CD14-positive monocyte (primary cell): ENCODE measurements at regions not wholly inside any gene's neighbourhood (a gene's known extent, or its start where the extent isn't known, plus 50 kb on each side); places are given as distances from the start of the nearest gene placed in this dataset.

ENCODE experiments used
- DNase-seq, 3 donors: peaks; one replicate each; pipeline ENCODE4 v3.0.0-alpha.2; 2011 to 2022
- H2AFZ ChIP-seq: 2 replicates; pipeline ENCODE4 v1.6.0; 2012; ENCODE audit warnings: mild to moderate bottlenecking, low read depth, low read length, inconsistent platforms; ENCODE audit not compliant: insufficient read depth, poor library complexity, severe bottlenecking
- H3K27ac ChIP-seq, 2 donors: 1 replicate in 1 of 2; 2 replicates in 1 of 2; pipeline ENCODE4 v1.5.1; 2012 to 2013; ENCODE audit warnings: low read length in 2 of 2, control low read depth in 1 of 2, inconsistent platforms in 1 of 2, low read depth in 1 of 2, mild to moderate bottlenecking in 1 of 2
- H3K27me3 ChIP-seq, 2 donors: one replicate each; pipeline versions ENCODE4 v1.6.0 to v1.6.1; 2011 to 2013; ENCODE audit warnings: low read length in 2 of 2; ENCODE audit not compliant: control insufficient read depth in 2 of 2, insufficient read depth in 2 of 2
- H3K36me3 ChIP-seq, 2 donors: replicated peaks in 1 of 2; 1 replicate in 1 of 2; 2 replicates in 1 of 2; pipeline versions ENCODE4 v1.5.1 to v1.6.1; 2012 to 2013; ENCODE audit warnings: low read length in 2 of 2, control low read depth in 1 of 2, inconsistent platforms in 1 of 2, mild to moderate bottlenecking in 1 of 2; ENCODE audit not compliant: insufficient read depth in 2 of 2, control insufficient read depth in 1 of 2
- H3K4me1 ChIP-seq, 2 donors: 1 replicate in 1 of 2; 2 replicates in 1 of 2; pipeline versions ENCODE4 v1.5.1 to v1.6.1; 2012 to 2013; ENCODE audit warnings: low read length in 2 of 2, control low read depth in 1 of 2, inconsistent platforms in 1 of 2, mild to moderate bottlenecking in 1 of 2, moderate library complexity in 1 of 2; ENCODE audit not compliant: insufficient read depth in 2 of 2, control insufficient read depth in 1 of 2
- H3K4me2 ChIP-seq: replicated peaks from 2 replicates; pipeline ENCODE3; 2012; ENCODE audit warnings: low read length, moderate library complexity, mild to moderate bottlenecking; ENCODE audit not compliant: poor library complexity, severe bottlenecking; ENCODE audit errors: extremely low read depth
- H3K4me3 ChIP-seq, 3 experiments: fragments of 200-600 bp in 1 of 3; sonication (generic) in 1 of 3; replicated peaks in 1 of 3; 1 replicate in 2 of 3; 2 replicates in 1 of 3; pipeline ENCODE4 v1.5.1; 2011 to 2013; ENCODE audit warnings: low read length in 3 of 3, mild to moderate bottlenecking in 3 of 3, control low read depth in 2 of 3, low read depth in 2 of 3, inconsistent platforms in 1 of 3, moderate library complexity in 1 of 3
- H3K79me2 ChIP-seq: 2 replicates; pipeline ENCODE4 v1.6.0; 2012; ENCODE audit warnings: mild to moderate bottlenecking, control low read depth, inconsistent platforms, low read length, moderate library complexity; ENCODE audit not compliant: insufficient read depth
- H3K9ac ChIP-seq: 2 replicates; pipeline ENCODE4 v1.6.0; 2017; ENCODE audit warnings: low read length, mild to moderate bottlenecking; ENCODE audit not compliant: insufficient read depth, poor library complexity, severe bottlenecking
- H3K9me3 ChIP-seq, 2 donors: replicated peaks in 1 of 2; 1 replicate in 1 of 2; 2 replicates in 1 of 2; pipeline versions ENCODE4 v1.5.1 to v1.6.1; 2012 to 2013; ENCODE audit warnings: low read length in 2 of 2, control low read depth in 1 of 2; ENCODE audit not compliant: control insufficient read depth in 1 of 2, insufficient read depth in 1 of 2
- H4K20me1 ChIP-seq: 2 replicates; pipeline ENCODE4 v1.6.0; 2012; ENCODE audit warnings: mild to moderate bottlenecking, low read length, control low read depth, moderate library complexity; ENCODE audit not compliant: insufficient read depth
- H3K27ac Mint-ChIP-seq, 7 donors: one replicate each; pipeline ENCODE4 v1.8.0; 2020; ENCODE audit warnings: mild to moderate bottlenecking in 7 of 7, mixed read lengths in 7 of 7, moderate library complexity in 6 of 7, inconsistent platforms in 2 of 7
- H3K27me3 Mint-ChIP-seq, 3 donors: one replicate each; pipeline ENCODE4 v1.8.0; 2021 to 2022; ENCODE audit warnings: low read depth in 3 of 3, mild to moderate bottlenecking in 3 of 3, mixed read lengths in 3 of 3, moderate library complexity in 3 of 3, inconsistent platforms in 1 of 3
- H3K36me3 Mint-ChIP-seq, 2 donors: one replicate each; pipeline ENCODE4 v1.8.0; 2020; ENCODE audit warnings: mixed read lengths in 2 of 2, inconsistent platforms in 1 of 2, mild to moderate bottlenecking in 1 of 2
- H3K4me1 Mint-ChIP-seq: one replicate; pipeline ENCODE4 v1.8.0; 2020; ENCODE audit warnings: mild to moderate bottlenecking, mixed read lengths
- H3K4me3 Mint-ChIP-seq, 2 donors: one replicate each; pipeline ENCODE4 v1.8.0; 2020; ENCODE audit warnings: mild to moderate bottlenecking in 2 of 2, mixed read lengths in 2 of 2, moderate library complexity in 1 of 2
- H3K9me3 Mint-ChIP-seq, 7 donors: one replicate each; pipeline ENCODE4 v1.8.0; 2020 to 2022; ENCODE audit warnings: mixed read lengths in 7 of 7, mild to moderate bottlenecking in 6 of 7, moderate library complexity in 6 of 7, inconsistent platforms in 2 of 7
- CTCF ChIP-seq: fragments of 200-600 bp; IDR thresholded peaks from one replicate; pipeline ENCODE4 v1.8.0; 2022; ENCODE audit warnings: antibody characterized with exemption, mild to moderate bottlenecking
- WGBS: methylation state at CpG from one replicate; pipeline ENCODE4 v1.1.5; 2013; ENCODE audit warnings: missing lambda C conversion rate; ENCODE audit not compliant: insufficient coverage; 5-methylcytosine and 5-hydroxymethylcytosine counted together
- intact Hi-C, 2 donors: fragments of 100-400 bp; cut with micrococcal nuclease; formaldehyde crosslinking; loops; one replicate each; pipeline versions ENCODE4 v1.15.0 to v1.15.1; 2023

GRCh38 chr11:8318536-8318935 lies 54.9 kb upstream of the LMO1 start:
- H3K27ac Mint-ChIP-seq = peak overlapping the region in 1 of 7 donors; percentile 66
- WGBS = 77% methylated on average over 4 of the region's 7 CpGs
- no peaks in the 10 kb centered on the region for H3K4me1 Mint-ChIP-seq
- H3K27me3 Mint-ChIP-seq = peaks cover 2 to 14% (median 5%) of the 10 kb centered on the region in 3 donors
- Histone ChIP-seq H3K4me3 (no peak overlapping the region), H3K27me3 (no peaks in the 10 kb centered on the region), H3K9me3 (no peaks in the 10 kb centered on the region), H3K4me1 (no peaks in the 10 kb centered on the region), H3K4me2 (no peak overlapping the region), H4K20me1 (no peaks in the 10 kb centered on the region), H3K36me3 (no peaks in the 10 kb centered on the region), H3K79me2 (no peaks in the 10 kb centered on the region), H2AFZ (no peak overlapping the region), H3K9ac (no peak overlapping the region), H3K27ac (no peak overlapping the region)
- peak; percentile 16 for TF ChIP-seq CTCF
- no peak overlapping the region for H3K4me3 Mint-ChIP-seq
- intact Hi-C loops = no loop called here
- no peak for DNase-seq
- peaks cover 0 to 3% (median 0%) of the 10 kb centered on the region in 7 donors for H3K9me3 Mint-ChIP-seq
- no peaks in the 10 kb centered on the region for H3K36me3 Mint-ChIP-seq

- Histone ChIP-seq H3K27ac (no peak overlapping the region), H3K9ac (no peak overlapping the region), H3K4me1 (no peaks in the 10 kb centered on the region), H3K79me2 (no peaks in the 10 kb centered on the region), H3K36me3 (no peaks in the 10 kb centered on the region), H3K4me3 (no peak overlapping the region), H3K4me2 (no peak overlapping the region), H2AFZ (no peak overlapping the region), H3K27me3 (no peaks in the 10 kb centered on the region), H4K20me1 (no peaks in the 10 kb centered on the region), H3K9me3 (no peaks in the 10 kb centered on the region)
- Mint-ChIP-seq H3K4me1 (no peaks in the 10 kb centered on the region), H3K27me3 (peaks cover 1 to 16% (median 2%) of the 10 kb centered on the region in 3 donors), H3K36me3 (no peaks in the 10 kb centered on the region), H3K9me3 (peaks cover 0 to 3% (median 0%) of the 10 kb centered on the region in 7 donors), H3K27ac (no peak overlapping the region), H3K4me3 (no peak overlapping the region)
- 89% methylated on average over 2 of the region's 2 CpGs for WGBS
- no peak for DNase-seq
- intact Hi-C loops = no loop called here
- TF ChIP-seq CTCF = no peak
These were observed 53.5 kb upstream of the LMO1 start for GRCh38 chr11:8317159-8317558.
